H9 (cell line): ENCODE measurements at regions not wholly inside any gene's neighbourhood (a gene's known extent, or its start where the extent isn't known, plus 50 kb on each side); places are given as distances from the start of the nearest gene placed in this dataset.

Experiments
- DNase-seq: peaks from one replicate; pipeline ENCODE4 v3.0.0-alpha.2; 2017
- H2AFZ ChIP-seq: one replicate; pipeline ENCODE4 v1.6.1; 2013; ENCODE audit warnings: mild to moderate bottlenecking, low read length, control low read depth, moderate library complexity
- H2AK5ac ChIP-seq: 2 replicates; pipeline ENCODE4 v1.6.1; 2013; ENCODE audit warnings: low read length, control low read depth, mixed read lengths; ENCODE audit not compliant: insufficient read length
- H2BK120ac ChIP-seq: one replicate; pipeline ENCODE4 v1.6.1; 2013; ENCODE audit warnings: low read depth, mild to moderate bottlenecking, low read length, control low read depth, inconsistent platforms; ENCODE audit not compliant: poor library complexity, severe bottlenecking
- H2BK12ac ChIP-seq: 2 replicates; pipeline ENCODE4 v1.6.1; 2013; ENCODE audit warnings: low read length, control low read depth, mixed read lengths, low read depth; ENCODE audit not compliant: insufficient read length
- H2BK15ac ChIP-seq: 2 replicates; pipeline ENCODE4 v1.6.1; 2013; ENCODE audit warnings: low read depth, low read length, control low read depth
- H2BK20ac ChIP-seq: one replicate; pipeline ENCODE4 v1.6.1; 2013; ENCODE audit warnings: low read depth, mild to moderate bottlenecking, low read length, control low read depth, inconsistent platforms; ENCODE audit not compliant: poor library complexity, severe bottlenecking
- H2BK5ac ChIP-seq: 2 replicates; pipeline ENCODE4 v1.6.1; 2013; ENCODE audit warnings: low read length, control low read depth, mixed read lengths; ENCODE audit not compliant: insufficient read length
- H3K14ac ChIP-seq: 2 replicates; pipeline ENCODE4 v1.6.1; 2013; ENCODE audit warnings: low read length, control low read depth; ENCODE audit not compliant: insufficient read depth
- H3K18ac ChIP-seq: 2 replicates; pipeline ENCODE4 v1.6.1; 2013; ENCODE audit warnings: low read depth, mild to moderate bottlenecking, mixed read lengths, low read length, control low read depth; ENCODE audit not compliant: insufficient read length
- H3K23ac ChIP-seq: 2 replicates; pipeline ENCODE4 v1.6.1; 2013; ENCODE audit warnings: low read length, control low read depth, mixed read lengths, low read depth; ENCODE audit not compliant: insufficient read length
- H3K23me2 ChIP-seq: 2 replicates; pipeline ENCODE4 v1.6.1; 2013; ENCODE audit warnings: low read depth, mild to moderate bottlenecking, mixed read lengths, low read length, control low read depth; ENCODE audit not compliant: insufficient read length, poor library complexity, severe bottlenecking
- H3K27ac ChIP-seq: 2 replicates; pipeline ENCODE4 v1.5.1; 2013; ENCODE audit warnings: low read length, control low read depth, mixed read lengths, low read depth; ENCODE audit not compliant: insufficient read length
- H3K27me3 ChIP-seq: 2 replicates; pipeline ENCODE4 v1.6.1; 2013; ENCODE audit warnings: low read length, control low read depth, inconsistent platforms; ENCODE audit not compliant: insufficient read depth
- H3K4ac ChIP-seq: 2 replicates; pipeline ENCODE4 v1.6.1; 2013; ENCODE audit warnings: low read depth, mild to moderate bottlenecking, control low read depth, inconsistent platforms, low read length, moderate library complexity
- H3K4me1 ChIP-seq: 2 replicates; pipeline ENCODE4 v1.6.1; 2013; ENCODE audit warnings: low read length, control low read depth, inconsistent platforms; ENCODE audit not compliant: insufficient read depth
- H3K4me2 ChIP-seq: 2 replicates; pipeline ENCODE4 v1.6.1; 2013; ENCODE audit warnings: low read length, control low read depth, mixed read lengths; ENCODE audit not compliant: insufficient read length, insufficient read depth
- H3K56ac ChIP-seq: 2 replicates; pipeline ENCODE4 v1.6.1; 2013; ENCODE audit warnings: low read depth, mild to moderate bottlenecking, mixed read lengths, low read length, control low read depth; ENCODE audit not compliant: insufficient read length
- H3K79me1 ChIP-seq: 2 replicates; pipeline ENCODE4 v1.6.1; 2013; ENCODE audit warnings: low read depth, mild to moderate bottlenecking, moderate library complexity, low read length, control low read depth, inconsistent platforms; ENCODE audit not compliant: insufficient read depth, poor library complexity, severe bottlenecking
- H3K79me2 ChIP-seq: 2 replicates; pipeline ENCODE4 v1.6.1; 2013; ENCODE audit warnings: low read length, control low read depth, inconsistent platforms; ENCODE audit not compliant: insufficient read depth
- H3K9ac ChIP-seq: 2 replicates; pipeline ENCODE4 v1.6.1; 2013; ENCODE audit warnings: low read length, control low read depth, mixed read lengths; ENCODE audit not compliant: insufficient read length; ENCODE audit errors: extremely low read depth
- H3K9me3 ChIP-seq: one replicate; pipeline ENCODE4 v1.6.1; 2013; ENCODE audit warnings: low read depth, low read length, inconsistent platforms; ENCODE audit not compliant: control insufficient read depth
- H3T11ph ChIP-seq: one replicate; pipeline ENCODE4 v1.6.1; 2013; ENCODE audit warnings: mild to moderate bottlenecking, low read length, control low read depth, inconsistent platforms
- H4K20me1 ChIP-seq: one replicate; pipeline ENCODE4 v1.6.1; 2013; ENCODE audit not compliant: control insufficient read depth, insufficient read length, insufficient read depth
- H4K5ac ChIP-seq: 2 replicates; pipeline ENCODE4 v1.6.1; 2013; ENCODE audit warnings: low read depth, mild to moderate bottlenecking, mixed read lengths, low read length, control low read depth; ENCODE audit not compliant: insufficient read length
- H4K8ac ChIP-seq: replicated peaks from 2 replicates; pipeline ENCODE4 v1.6.1; 2013; ENCODE audit warnings: low read length, control low read depth, mixed read lengths, low read depth; ENCODE audit not compliant: insufficient read length
- H4K91ac ChIP-seq: 2 replicates; pipeline ENCODE4 v1.6.1; 2013; ENCODE audit warnings: low read depth, mild to moderate bottlenecking, moderate library complexity, mixed read lengths, low read length, control low read depth; ENCODE audit not compliant: insufficient read length
- H3K27ac Mint-ChIP-seq, 3 experiments: 2 replicates in 2 of 3; 3 replicates in 1 of 3; pipeline ENCODE4 v1.8.0; 2020 to 2021; ENCODE audit warnings: mixed read lengths in 3 of 3, mild to moderate bottlenecking in 1 of 3, moderate library complexity in 1 of 3
- H3K27me3 Mint-ChIP-seq: 2 replicates; pipeline ENCODE4 v1.8.0; 2021; ENCODE audit warnings: low read depth, mild to moderate bottlenecking, moderate library complexity, mixed read lengths
- H3K36me3 Mint-ChIP-seq, 3 experiments: 2 replicates in 2 of 3; 3 replicates in 1 of 3; pipeline ENCODE4 v1.8.0; 2020 to 2021; ENCODE audit warnings: low read depth in 3 of 3, mixed read lengths in 3 of 3; ENCODE audit not compliant: insufficient read depth in 1 of 3
- H3K4me1 Mint-ChIP-seq, 2 experiments: 2 replicates each; pipeline ENCODE4 v1.8.0; 2020; ENCODE audit warnings: mixed read lengths in 2 of 2
- H3K4me3 Mint-ChIP-seq, 2 experiments: 2 replicates in 1 of 2; 3 replicates in 1 of 2; pipeline ENCODE4 v1.8.0; 2020 to 2021; ENCODE audit warnings: mild to moderate bottlenecking in 2 of 2, mixed read lengths in 2 of 2, moderate library complexity in 1 of 2
- H3K9me3 Mint-ChIP-seq, 2 experiments: 2 replicates in 1 of 2; 3 replicates in 1 of 2; pipeline ENCODE4 v1.8.0; 2020; ENCODE audit warnings: mild to moderate bottlenecking in 2 of 2, mixed read lengths in 2 of 2, moderate library complexity in 1 of 2
- CTCF ChIP-seq: fragments of 200-600 bp; sonication (generic); conservative IDR thresholded peaks from 3 replicates; pipeline ENCODE4 v1.8.0; 2021; ENCODE audit warnings: antibody characterized with exemption, mild to moderate bottlenecking
- WGBS: extraction: QIAGEN DNeasy Blood & Tissue Kit; methylation state at CpG from one replicate; pipeline ENCODE4 v1.1.7; 2013; ENCODE audit warnings: missing lambda C conversion rate, low lambda C conversion rate, mixed read lengths; ENCODE audit not compliant: insufficient read length; ENCODE audit errors: extremely low coverage; 5-methylcytosine and 5-hydroxymethylcytosine counted together

GRCh38 chr11:107172996-107173395 lies 154.7 kb upstream of the GUCY1A2 start:
- no peak for DNase-seq
- H3K4me1 ChIP-seq = no peaks in the 10 kb centered on the region; the same call in 1 of the 2 replicates
- Mint-ChIP-seq H3K9me3 (no peaks in the 10 kb centered on the region), H3K4me3 (no peak overlapping the region), H3K27me3 (no peaks in the 10 kb centered on the region), H3K4me1 (peaks cover 9 to 11% of the 10 kb centered on the region in 2 experiments), H3K27ac (peak overlapping the region in 2 of 3 experiments; percentile 24 to 71; a peak in 2 of 7 replicates), H3K36me3 (peaks cover 0 to 5% (median 0%) of the 10 kb centered on the region in 3 experiments; a peak in 2 of 7 replicates)
- whole genome bisulfite sequencing = no CpG with 5 or more reads among the region's 2 CpGs
- TF ChIP-seq CTCF = no peak
- no peak overlapping the region for H3K9ac ChIP-seq
- H3K23me2 ChIP-seq = no peaks in the 10 kb centered on the region
- H2BK5ac ChIP-seq = no peak overlapping the region
- H3K56ac ChIP-seq = no peak overlapping the region
- H4K8ac ChIP-seq = no peak overlapping the region
- H4K91ac ChIP-seq = no peak overlapping the region
- no peak overlapping the region for H2BK15ac ChIP-seq
- no peak overlapping the region for H3K14ac ChIP-seq
- no peak overlapping the region for H2AFZ ChIP-seq
- H3K23ac ChIP-seq = no peak overlapping the region
- no peak overlapping the region for H3K4ac ChIP-seq
- no peak overlapping the region for H2BK120ac ChIP-seq
- no peak overlapping the region for H2BK20ac ChIP-seq
- H3T11ph ChIP-seq = no peak overlapping the region
- H3K79me2 ChIP-seq = no peaks in the 10 kb centered on the region
- no peaks in the 10 kb centered on the region for H3K9me3 ChIP-seq
- no peak overlapping the region for H3K18ac ChIP-seq
- H4K5ac ChIP-seq = no peak overlapping the region
- H3K79me1 ChIP-seq = no peaks in the 10 kb centered on the region
- H2AK5ac ChIP-seq = no peak overlapping the region
- no peak overlapping the region for H2BK12ac ChIP-seq
- H4K20me1 ChIP-seq = no peaks in the 10 kb centered on the region
- H3K27ac ChIP-seq = no peak overlapping the region
- H3K4me2 ChIP-seq = no peak overlapping the region
- no peaks in the 10 kb centered on the region for H3K27me3 ChIP-seq
